HT-29 (cell line): ENCODE measurements at regions not wholly inside any gene's neighbourhood (a gene's known extent, or its start where the extent isn't known, plus 50 kb on each side); places are given as distances from the start of the nearest gene placed in this dataset.
"Not testable (repeated sequence)": the region's sequence is repeated elsewhere in the genome, so short reads cannot be mapped to it uniquely, and the experiment has no call there.

Experiments used
- DNase-seq: peaks from one replicate; pipeline ENCODE4 v3.0.0-alpha.2; 2015; ENCODE audit warnings: low spot score

GRCh38 chr3:180417241-180417640, 184.7 kb upstream of the TTC14 start:
- no peak for DNase-seq

DNA sequence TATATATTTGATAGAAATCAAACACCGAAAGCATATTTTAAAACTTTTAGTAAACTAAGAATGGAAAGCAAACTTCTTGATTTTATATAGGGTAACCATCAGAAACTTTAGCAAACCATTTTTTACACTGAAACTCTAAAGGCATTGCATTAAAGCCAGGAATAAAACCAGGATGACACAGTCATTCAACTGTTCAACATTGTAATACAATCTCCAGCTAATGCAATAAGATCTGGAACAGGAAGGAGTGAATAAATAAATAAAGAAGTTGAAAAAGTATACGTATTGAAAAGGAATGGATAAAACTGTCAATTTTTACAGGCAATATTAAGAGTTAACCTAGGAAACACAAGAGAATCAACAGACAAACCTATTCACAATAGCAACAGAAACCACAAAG, 181.9 kb upstream of the TTC14 start:
- DNase-seq, result no peak

GRCh38 chr3:180420804-180421203, 181.2 kb upstream of the TTC14 start:
- no peak for DNase-seq

GRCh38 chr3:180421221-180421620, 180.7 kb upstream of the TTC14 start:
- DNase-seq, result no peak

- no peak for DNase-seq
Measured at GRCh38 chr3:180421721-180422120, 180.2 kb upstream of the TTC14 start.

DNA sequence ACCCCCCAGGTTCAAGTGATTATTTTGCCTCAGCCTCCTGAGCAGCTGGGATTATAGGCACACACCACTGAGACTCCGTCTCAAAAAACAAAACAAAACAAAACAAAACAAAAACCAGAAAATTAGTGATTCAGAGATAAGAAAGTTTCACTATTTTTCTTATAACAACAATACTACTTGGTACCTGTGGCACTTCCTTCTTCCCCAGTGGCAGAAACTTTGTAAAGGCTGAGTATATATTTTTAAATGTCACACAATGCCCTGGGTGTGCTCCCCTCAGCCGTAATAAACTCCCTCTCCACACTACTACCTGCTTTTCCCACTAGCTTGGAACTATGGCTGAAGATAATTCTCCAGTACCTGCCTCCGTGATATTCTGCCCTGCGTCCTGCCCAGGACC, 177.7 kb upstream of the TTC14 start:
- not testable (repeated sequence) for DNase-seq

GRCh38 chr3:180430896-180431295, 171.1 kb upstream of the TTC14 start:
- no peak for DNase-seq

DNA sequence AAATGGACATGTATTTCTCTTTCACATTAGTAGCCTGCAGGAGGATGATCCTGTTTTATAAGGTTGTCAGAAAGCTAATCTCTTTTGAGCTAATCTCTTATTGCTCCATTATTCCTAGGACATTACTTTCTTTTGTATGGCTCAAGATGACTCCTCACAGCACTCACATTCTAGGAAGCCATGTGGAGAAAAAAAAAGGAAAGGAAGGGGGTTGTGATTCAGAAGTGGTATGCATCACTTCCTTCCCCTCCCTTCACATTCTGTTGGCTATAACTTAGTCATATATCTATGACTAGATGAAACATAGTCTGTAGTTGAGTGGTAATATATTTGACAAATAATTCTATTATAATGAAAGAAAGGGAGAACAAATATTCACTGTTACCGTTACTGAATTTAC, 168.8 kb upstream of the TTC14 start:
- no peak for DNase-seq

DNA sequence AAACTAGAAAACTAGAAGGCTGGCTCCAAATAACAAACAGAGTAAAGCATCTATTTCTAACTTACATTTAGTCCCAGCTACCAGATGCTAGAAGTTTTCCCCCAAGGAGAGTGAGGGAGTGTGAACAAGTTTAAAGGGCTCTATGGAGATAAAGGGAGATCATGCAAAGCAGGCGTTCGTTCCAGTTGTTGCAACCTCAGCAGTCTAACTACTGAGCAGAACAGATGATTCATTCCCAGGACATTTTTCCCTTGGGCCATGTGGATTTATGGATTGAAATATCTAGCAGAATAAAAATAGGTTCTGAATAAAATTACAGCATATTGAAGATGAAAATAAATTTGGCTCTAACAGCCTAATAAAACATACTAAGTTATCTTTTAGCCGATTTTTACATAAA, 154.8 kb upstream of the TTC14 start:
- no peak for DNase-seq

GRCh38 chr3:180448407-180448806, 153.6 kb upstream of the TTC14 start:
- DNase-seq, result not testable (repeated sequence)

DNA sequence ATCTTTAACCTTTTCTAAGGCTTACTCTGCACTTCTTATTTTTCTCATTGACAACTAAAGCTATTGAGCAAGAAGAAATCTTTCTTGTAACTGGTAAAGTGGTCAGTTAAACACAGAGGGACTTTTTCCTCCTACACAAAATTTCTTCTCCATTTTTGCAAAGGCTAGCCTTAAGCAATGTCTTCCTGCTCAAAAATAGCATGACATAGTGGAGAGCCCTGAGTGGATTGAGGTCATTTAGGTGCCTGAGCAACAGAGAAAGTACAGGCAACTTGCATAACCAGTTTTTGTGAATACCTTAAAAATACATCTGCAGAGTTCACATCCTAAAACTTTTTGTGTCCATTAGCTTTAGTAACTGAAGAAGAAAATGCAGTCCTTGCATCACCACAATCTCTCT, 144.7 kb upstream of the TTC14 start:
- no peak for DNase-seq

DNA sequence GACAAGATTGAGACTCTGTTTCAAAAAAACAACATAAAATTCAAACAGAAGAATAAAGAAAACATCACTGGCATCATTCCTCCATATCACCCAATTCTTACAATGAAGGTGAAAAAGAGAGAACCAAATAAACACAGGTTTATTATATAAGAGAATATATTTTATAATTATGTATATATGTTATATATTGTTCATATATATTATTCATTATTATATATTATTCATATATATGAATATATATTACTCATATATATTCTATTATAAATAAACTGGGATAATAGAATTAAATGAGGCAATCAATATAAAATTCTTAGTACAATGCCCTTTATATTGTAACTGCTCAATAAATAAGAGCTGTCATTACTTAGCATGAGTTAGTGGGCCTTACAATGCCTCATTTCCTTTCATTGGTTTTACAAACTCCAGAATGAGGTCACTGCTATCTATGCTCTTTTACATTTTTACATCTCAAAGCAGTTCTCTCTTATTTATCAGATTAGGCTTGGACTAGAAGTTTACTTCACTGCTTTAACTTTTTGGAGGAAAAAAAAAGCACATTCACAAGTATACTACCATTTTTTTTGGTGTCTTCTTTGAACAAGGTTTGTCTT, 135.5 kb upstream of the TTC14 start:
- DNase-seq, result no peak

DNA sequence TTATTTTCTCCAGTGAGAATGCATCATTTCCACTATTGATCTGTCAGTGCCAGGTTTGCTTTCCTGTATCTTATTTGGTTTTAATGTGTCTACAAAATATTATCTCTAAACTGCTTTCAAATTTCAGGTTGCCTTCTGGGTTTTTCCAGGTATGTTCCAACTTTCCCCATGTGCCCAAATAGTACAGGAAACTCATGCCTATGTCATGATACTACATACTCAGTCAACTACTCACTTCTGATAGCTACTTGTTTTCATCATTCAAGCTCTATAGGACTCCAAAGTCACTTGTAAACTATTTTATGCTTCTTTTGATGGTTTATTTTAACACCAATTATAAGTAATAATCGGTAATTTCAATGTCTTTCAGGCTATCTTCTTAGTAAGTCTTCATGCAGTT, 134.8 kb upstream of the TTC14 start:
- DNase-seq, result no peak

- no peak for DNase-seq
Measured at GRCh38 chr3:180469149-180469548, 132.8 kb upstream of the TTC14 start.

GRCh38 chr3:180478695-180479094, 123.3 kb upstream of the TTC14 start:
- DNase-seq, result no peak

DNA sequence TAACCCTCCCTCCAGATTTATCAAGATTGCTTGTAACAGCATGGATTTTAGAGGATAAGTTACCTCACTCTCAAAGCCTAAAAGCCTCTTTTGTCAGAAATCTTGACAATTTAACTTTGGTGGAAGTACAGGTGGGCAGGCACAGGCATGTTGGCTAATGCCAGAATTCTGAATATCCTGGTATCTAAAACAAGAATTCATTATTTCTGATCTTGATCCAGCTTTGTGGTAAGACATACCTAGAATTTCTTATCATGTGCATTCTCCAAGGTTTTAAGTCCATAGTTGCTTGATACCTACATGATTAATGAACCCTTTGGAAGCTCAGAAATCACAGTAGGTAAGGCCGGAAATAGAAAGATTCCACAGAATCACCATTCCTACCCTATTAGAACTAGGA, 109.9 kb upstream of the TTC14 start:
- no peak for DNase-seq

- no peak for DNase-seq
Measured at GRCh38 chr3:180496995-180497394, 105.0 kb upstream of the TTC14 start.

DNA sequence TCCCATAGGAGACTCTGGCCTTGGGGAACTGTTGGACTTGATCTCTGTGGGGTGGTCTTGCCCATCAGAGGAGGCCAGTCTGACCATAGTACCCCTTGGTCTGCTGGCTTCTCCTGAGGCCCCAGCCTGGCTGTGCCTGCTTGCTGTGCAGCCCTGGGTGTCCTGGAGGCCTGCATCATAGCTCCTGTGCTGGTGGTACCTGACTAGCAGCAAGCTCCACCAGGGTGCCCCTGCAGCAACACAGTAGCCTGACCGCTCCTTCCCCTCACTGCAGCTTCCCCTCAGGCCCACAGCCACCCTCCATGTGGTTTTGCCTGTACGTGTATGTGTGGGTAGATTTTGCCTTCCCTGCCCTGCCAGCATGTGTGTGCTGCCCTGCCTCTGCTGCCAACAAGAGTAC, 85.6 kb upstream of the TTC14 start:
- DNase-seq, result no peak

DNA sequence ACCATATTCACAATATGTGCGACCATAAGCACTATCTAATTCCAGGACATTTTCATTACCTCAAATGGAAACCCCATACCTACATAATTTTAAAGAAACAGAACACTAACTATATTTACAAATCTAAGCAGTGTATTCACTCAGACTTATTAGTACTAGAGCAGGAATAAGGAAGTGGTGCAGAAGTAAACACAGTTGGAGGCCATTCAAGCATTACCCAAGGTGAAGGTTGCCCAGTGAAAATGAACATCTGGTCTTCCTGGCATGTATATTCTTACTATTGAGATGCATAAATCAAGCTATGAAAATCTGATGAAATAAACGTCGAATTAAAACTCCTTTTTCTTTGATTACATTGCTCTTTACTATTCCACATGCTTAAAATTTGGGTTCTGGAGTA, 78.9 kb upstream of the TTC14 start:
- no peak for DNase-seq

- DNase-seq, result no peak
Measured at GRCh38 chr3:180528843-180529242, 73.1 kb upstream of the TTC14 start.

- DNase-seq, result no peak
Measured at GRCh38 chr3:180529778-180530177, 72.2 kb upstream of the TTC14 start.

GRCh38 chr3:180530276-180530675, 71.7 kb upstream of the TTC14 start:
- DNase-seq, result no peak

DNA sequence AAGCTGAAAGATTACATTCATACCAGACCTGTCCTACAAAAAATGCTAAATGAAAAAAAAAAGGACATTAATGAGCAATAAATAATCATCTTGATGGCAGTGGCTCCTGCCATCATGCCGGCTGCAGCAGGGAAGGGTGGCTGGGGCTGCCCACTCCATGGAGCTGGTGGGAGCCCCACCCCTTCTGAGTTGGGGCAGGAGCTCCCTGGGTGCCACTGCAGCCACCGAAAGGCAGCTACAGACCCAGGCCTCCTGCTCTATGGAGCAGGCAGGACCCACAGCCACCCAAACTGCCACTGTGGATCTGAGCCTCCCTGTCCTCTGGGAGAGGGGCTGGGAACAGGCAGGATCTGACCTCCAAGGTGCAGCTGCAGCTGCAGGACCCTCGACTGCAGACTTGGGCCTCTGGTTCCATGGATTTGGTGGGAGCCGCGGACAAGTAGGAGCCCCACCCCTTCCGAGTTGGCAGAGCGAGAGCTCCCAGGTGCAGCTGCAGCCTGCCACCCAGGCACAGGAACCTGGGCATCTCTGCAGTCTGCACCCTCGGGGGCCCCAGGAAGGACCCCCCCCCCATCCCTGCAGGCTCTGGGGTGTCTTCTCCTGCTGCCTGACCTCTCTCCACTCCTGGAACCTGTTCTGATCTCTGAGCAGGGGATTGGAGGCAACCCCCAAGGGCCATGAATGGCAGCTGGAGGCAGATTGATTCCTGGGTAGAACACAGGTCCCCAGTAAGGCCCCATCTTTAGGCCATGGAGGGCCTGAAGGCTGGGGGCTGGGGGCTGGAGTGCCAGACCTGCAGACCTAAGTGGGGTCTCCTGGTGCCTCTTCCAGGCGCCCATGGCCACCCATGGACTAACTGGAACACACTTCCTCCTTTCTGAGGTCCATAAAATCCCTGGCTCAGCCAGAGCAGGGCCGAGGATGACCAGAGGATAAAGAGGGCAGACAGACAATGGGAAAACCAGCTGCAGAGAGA, 70.4 kb upstream of the TTC14 start:
- DNase-seq, result no peak
